HL-60/S4 (cell line): ENCODE measurements at regions not wholly inside any gene's neighbourhood (a gene's known extent, or its start where the extent isn't known, plus 50 kb on each side); places are given as distances from the start of the nearest gene placed in this dataset.
"Not testable (repeated sequence)": the region's sequence is repeated elsewhere in the genome, so short reads cannot be mapped to it uniquely, and the experiment has no call there.

Experiments
- in situ Hi-C: fragments of 300-500 bp; cut with MboI; formaldehyde crosslinking; loops from 2 replicates; pipeline ENCODE4 v1.14.3; 2022; ENCODE audit warnings: low sequenced_read_pairs

- in situ Hi-C loops: not testable (repeated sequence)
These were observed 63.1 kb upstream of the PAX8 start for GRCh38 chr2:113341870-113342253.

DNA sequence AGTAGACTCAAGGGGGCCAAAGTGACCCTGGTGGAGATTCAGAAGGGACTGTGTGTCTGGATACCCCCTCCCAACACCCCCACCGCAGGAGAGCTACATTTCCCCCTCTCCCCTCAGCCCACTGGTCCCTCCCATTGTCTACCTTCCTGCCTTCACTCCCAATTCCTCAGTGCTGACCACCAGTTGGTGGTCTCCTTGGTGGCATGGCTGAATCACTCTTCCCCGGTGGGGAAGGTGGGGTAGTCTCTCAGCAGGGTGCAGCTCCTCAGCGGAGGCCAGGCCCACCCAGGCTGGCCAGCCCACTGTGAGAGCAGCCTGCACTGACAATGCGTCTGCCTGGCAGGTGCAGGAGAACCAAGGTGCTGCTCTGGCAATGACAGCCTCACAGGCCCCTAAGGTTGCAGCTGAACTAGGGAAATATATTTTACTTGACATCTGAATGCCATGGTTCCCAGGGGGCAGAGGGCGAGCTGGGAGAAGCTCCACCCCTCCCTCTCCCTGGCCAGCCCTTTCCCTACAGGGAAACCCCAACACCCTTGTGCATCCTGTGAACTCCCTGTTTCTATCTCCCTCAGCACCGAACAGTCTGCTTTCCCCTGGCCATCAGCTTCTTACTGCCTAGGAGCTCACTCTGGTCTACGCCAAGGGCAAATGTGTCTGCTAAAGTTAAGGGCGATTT, 62.6 kb upstream of the PAX8 start:
- in situ Hi-C loops: no loop called here

DNA sequence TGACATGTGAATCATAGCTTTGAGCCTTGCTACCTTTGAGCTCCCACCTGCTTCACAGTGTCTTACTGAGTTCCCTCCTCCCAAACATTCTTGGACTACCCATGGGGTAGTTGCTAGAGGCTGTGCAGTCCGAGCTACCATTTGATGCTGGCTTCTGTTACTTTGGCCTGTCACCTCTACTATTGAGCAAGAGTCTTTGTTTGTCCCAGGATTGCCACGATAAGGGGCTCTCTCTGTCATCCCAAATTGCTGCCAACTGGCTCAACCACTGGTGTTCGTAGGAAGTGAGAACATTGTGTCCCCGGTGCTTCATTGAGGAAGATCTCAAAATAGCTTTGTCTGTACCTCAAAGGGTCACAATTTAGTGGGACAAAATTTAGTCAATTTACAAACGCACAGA, 59.1 kb upstream of the PAX8 start:
- in situ Hi-C loops: no loop called here

- in situ Hi-C loops: not testable (repeated sequence)
These were observed 57.3 kb upstream of the PAX8 start for GRCh38 chr2:113336040-113336439.

GRCh38 chr2:113334147-113334546, 55.4 kb upstream of the PAX8 start:
- in situ Hi-C loops: no loop called here

DNA sequence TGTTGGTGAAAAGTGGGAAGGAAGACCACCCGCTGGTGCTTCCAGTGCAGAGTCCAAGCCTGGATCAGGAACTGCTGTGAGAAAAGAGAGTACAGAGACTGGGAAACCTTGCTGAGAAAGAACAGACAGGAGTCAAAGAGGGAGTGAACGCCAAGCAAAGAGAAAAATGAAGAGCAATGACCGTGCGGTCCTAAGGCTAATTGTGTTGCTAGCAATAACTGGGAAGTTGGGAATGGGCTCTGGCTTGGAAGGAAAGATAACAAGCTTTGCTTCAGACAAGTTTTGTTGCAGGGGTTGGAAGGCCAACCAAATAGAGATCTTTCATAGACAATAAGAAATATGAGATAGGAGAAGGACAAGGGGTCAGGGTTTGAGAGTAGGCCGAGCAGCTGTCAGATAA, 55.0 kb upstream of the PAX8 start:
- in situ Hi-C loops: not testable (repeated sequence)

GRCh38 chr2:113330060-113330767, 51.5 kb upstream of the PAX8 start:
- in situ Hi-C loops: not testable (repeated sequence)

GRCh38 chr2:113328973-113329372, 50.3 kb upstream of the PAX8 start:
- in situ Hi-C loops: not testable (repeated sequence)

GRCh38 chr2:113328572-113328971, 49.9 kb upstream of the PAX8 start:
- in situ Hi-C loops: not testable (repeated sequence)
